ENCODE measurements at regions not wholly inside any gene's neighbourhood (a gene's known extent, or its start where the extent isn't known, plus 50 kb on each side); places are given as distances from the start of the nearest gene placed in this dataset.
"Not testable (repeated sequence)": the region's sequence is repeated elsewhere in the genome, so short reads cannot be mapped to it uniquely, and the experiment has no call there.

- H3K27ac ChIP-seq (ENCODE audit: low read depth, low read length); H3K9ac ChIP-seq (ENCODE audit: low read length in 5 of 5); H3K4me3 ChIP-seq (ENCODE audit: low read depth in 1 of 5, low read length in 5 of 5); H3K9me3 ChIP-seq (ENCODE audit: control insufficient read depth in 5 of 5, low read length in 5 of 5); H3K27me3 ChIP-seq (ENCODE audit: control insufficient read depth in 5 of 5, insufficient read depth in 4 of 5, low read length in 5 of 5): not testable (repeated sequence)
- peaks cover 0 to 54% (median 10%) of the 10 kb centered on the region in 5 donors for H3K36me3 ChIP-seq (ENCODE audit: control insufficient read depth in 5 of 5, insufficient read depth in 5 of 5, low read length in 5 of 5)
- peaks cover 0 to 18% (median 3%) of the 10 kb centered on the region in 5 donors for H3K4me1 ChIP-seq (ENCODE audit: control insufficient read depth in 5 of 5, insufficient read depth in 5 of 5, low read length in 5 of 5)
Measured at GRCh38 chr17:64792793-64793575, 126.3 kb downstream of the LRRC37A3 start.

GRCh38 chr17:64792276-64792675, 127.0 kb downstream of the LRRC37A3 start:
- not testable (repeated sequence) for H3K4me3 ChIP-seq (ENCODE audit: low read depth in 1 of 5, low read length in 5 of 5); H3K27ac ChIP-seq (ENCODE audit: low read depth, low read length); H3K9ac ChIP-seq (ENCODE audit: low read length in 5 of 5); H3K27me3 ChIP-seq (ENCODE audit: control insufficient read depth in 5 of 5, insufficient read depth in 4 of 5, low read length in 5 of 5); H3K9me3 ChIP-seq (ENCODE audit: control insufficient read depth in 5 of 5, low read length in 5 of 5)
- H3K4me1 ChIP-seq (ENCODE audit: control insufficient read depth in 5 of 5, insufficient read depth in 5 of 5, low read length in 5 of 5), result peaks cover 0 to 18% (median 3%) of the 10 kb centered on the region in 5 donors
- H3K36me3 ChIP-seq (ENCODE audit: control insufficient read depth in 5 of 5, insufficient read depth in 5 of 5, low read length in 5 of 5), result peaks cover 0 to 56% (median 15%) of the 10 kb centered on the region in 5 donors

- not testable (repeated sequence) for H3K27me3 ChIP-seq (ENCODE audit: control insufficient read depth in 5 of 5, insufficient read depth in 4 of 5, low read length in 5 of 5); H3K4me3 ChIP-seq (ENCODE audit: low read depth in 1 of 5, low read length in 5 of 5); H3K9me3 ChIP-seq (ENCODE audit: control insufficient read depth in 5 of 5, low read length in 5 of 5); H3K9ac ChIP-seq (ENCODE audit: low read length in 5 of 5); H3K27ac ChIP-seq (ENCODE audit: low read depth, low read length)
- H3K4me1 ChIP-seq (ENCODE audit: control insufficient read depth in 5 of 5, insufficient read depth in 5 of 5, low read length in 5 of 5), result peaks cover 0 to 18% (median 3%) of the 10 kb centered on the region in 5 donors
- peaks cover 0 to 58% (median 21%) of the 10 kb centered on the region in 5 donors for H3K36me3 ChIP-seq (ENCODE audit: control insufficient read depth in 5 of 5, insufficient read depth in 5 of 5, low read length in 5 of 5)
Measured at GRCh38 chr17:64791691-64792090, 127.6 kb downstream of the LRRC37A3 start.

GRCh38 chr17:64791226-64791625, 128.1 kb downstream of the LRRC37A3 start:
- H3K9me3 ChIP-seq (ENCODE audit: control insufficient read depth in 5 of 5, low read length in 5 of 5); H3K27me3 ChIP-seq (ENCODE audit: control insufficient read depth in 5 of 5, insufficient read depth in 4 of 5, low read length in 5 of 5); H3K27ac ChIP-seq (ENCODE audit: low read depth, low read length); H3K9ac ChIP-seq (ENCODE audit: low read length in 5 of 5); H3K4me3 ChIP-seq (ENCODE audit: low read depth in 1 of 5, low read length in 5 of 5): not testable (repeated sequence)
- peaks cover 0 to 18% (median 3%) of the 10 kb centered on the region in 5 donors for H3K4me1 ChIP-seq (ENCODE audit: control insufficient read depth in 5 of 5, insufficient read depth in 5 of 5, low read length in 5 of 5)
- H3K36me3 ChIP-seq (ENCODE audit: control insufficient read depth in 5 of 5, insufficient read depth in 5 of 5, low read length in 5 of 5), result peaks cover 0 to 61% (median 26%) of the 10 kb centered on the region in 5 donors

GRCh38 chr17:64790690-64791089, 128.6 kb upstream of the SMURF2 start:
- H3K27ac ChIP-seq (ENCODE audit: low read depth, low read length); H3K9me3 ChIP-seq (ENCODE audit: control insufficient read depth in 5 of 5, low read length in 5 of 5); H3K4me3 ChIP-seq (ENCODE audit: low read depth in 1 of 5, low read length in 5 of 5); H3K27me3 ChIP-seq (ENCODE audit: control insufficient read depth in 5 of 5, insufficient read depth in 4 of 5, low read length in 5 of 5); H3K9ac ChIP-seq (ENCODE audit: low read length in 5 of 5): not testable (repeated sequence)
- Histone ChIP-seq H3K36me3 (ENCODE audit: control insufficient read depth in 5 of 5, insufficient read depth in 5 of 5, low read length in 5 of 5) (peaks cover 0 to 67% (median 30%) of the 10 kb centered on the region in 5 donors), H3K4me1 (ENCODE audit: control insufficient read depth in 5 of 5, insufficient read depth in 5 of 5, low read length in 5 of 5) (peaks cover 0 to 18% (median 3%) of the 10 kb centered on the region in 5 donors)

GRCh38 chr17:64790193-64790592, 128.1 kb upstream of the SMURF2 start:
- H3K9me3 ChIP-seq (ENCODE audit: control insufficient read depth in 5 of 5, low read length in 5 of 5); H3K9ac ChIP-seq (ENCODE audit: low read length in 5 of 5); H3K27me3 ChIP-seq (ENCODE audit: control insufficient read depth in 5 of 5, insufficient read depth in 4 of 5, low read length in 5 of 5); H3K27ac ChIP-seq (ENCODE audit: low read depth, low read length); H3K4me3 ChIP-seq (ENCODE audit: low read depth in 1 of 5, low read length in 5 of 5): not testable (repeated sequence)
- Histone ChIP-seq H3K4me1 (ENCODE audit: control insufficient read depth in 5 of 5, insufficient read depth in 5 of 5, low read length in 5 of 5) (peaks cover 0 to 18% (median 3%) of the 10 kb centered on the region in 5 donors), H3K36me3 (ENCODE audit: control insufficient read depth in 5 of 5, insufficient read depth in 5 of 5, low read length in 5 of 5) (peaks cover 0 to 70% (median 31%) of the 10 kb centered on the region in 5 donors)

- not testable (repeated sequence) for H3K9me3 ChIP-seq (ENCODE audit: control insufficient read depth in 5 of 5, low read length in 5 of 5); H3K9ac ChIP-seq (ENCODE audit: low read length in 5 of 5); H3K27me3 ChIP-seq (ENCODE audit: control insufficient read depth in 5 of 5, insufficient read depth in 4 of 5, low read length in 5 of 5); H3K4me3 ChIP-seq (ENCODE audit: low read depth in 1 of 5, low read length in 5 of 5); H3K27ac ChIP-seq (ENCODE audit: low read depth, low read length)
- Histone ChIP-seq H3K36me3 (ENCODE audit: control insufficient read depth in 5 of 5, insufficient read depth in 5 of 5, low read length in 5 of 5) (peaks cover 0 to 78% (median 40%) of the 10 kb centered on the region in 5 donors), H3K4me1 (ENCODE audit: control insufficient read depth in 5 of 5, insufficient read depth in 5 of 5, low read length in 5 of 5) (peaks cover 0 to 18% (median 3%) of the 10 kb centered on the region in 5 donors)
Measured at GRCh38 chr17:64789061-64789445, 126.9 kb upstream of the SMURF2 start.

GRCh38 chr17:64788286-64789060, 126.4 kb upstream of the SMURF2 start:
- Histone ChIP-seq H3K27ac (ENCODE audit: low read depth, low read length) (no peak overlapping the region), H3K4me1 (ENCODE audit: control insufficient read depth in 5 of 5, insufficient read depth in 5 of 5, low read length in 5 of 5) (peaks cover 0 to 16% (median 3%) of the 10 kb centered on the region in 5 donors), H3K36me3 (ENCODE audit: control insufficient read depth in 5 of 5, insufficient read depth in 5 of 5, low read length in 5 of 5) (peaks cover 0 to 79% (median 46%) of the 10 kb centered on the region in 5 donors)

GRCh38 chr17:64787921-64788271, 125.8 kb upstream of the SMURF2 start:
- peaks cover 0 to 4% (median 0%) of the 10 kb centered on the region in 5 donors for H3K27me3 ChIP-seq (ENCODE audit: control insufficient read depth in 5 of 5, insufficient read depth in 4 of 5, low read length in 5 of 5)
- peaks cover 0 to 83% (median 52%) of the 10 kb centered on the region in 5 donors for H3K36me3 ChIP-seq (ENCODE audit: control insufficient read depth in 5 of 5, insufficient read depth in 5 of 5, low read length in 5 of 5)
- H3K9ac ChIP-seq (ENCODE audit: low read length in 5 of 5), result no peak overlapping the region
- no peak overlapping the region for H3K27ac ChIP-seq (ENCODE audit: low read depth, low read length)
- H3K4me1 ChIP-seq (ENCODE audit: control insufficient read depth in 5 of 5, insufficient read depth in 5 of 5, low read length in 5 of 5), result peaks cover 0 to 13% (median under 1%) of the 10 kb centered on the region in 5 donors
- H3K9me3 ChIP-seq (ENCODE audit: control insufficient read depth in 5 of 5, low read length in 5 of 5), result no peaks in the 10 kb centered on the region
- H3K4me3 ChIP-seq (ENCODE audit: low read depth in 1 of 5, low read length in 5 of 5), result no peak overlapping the region

More at GRCh38 chr17:64788286-64789060, 126.4 kb upstream of the SMURF2 start:
- Histone ChIP-seq H3K27me3 (ENCODE audit: control insufficient read depth in 5 of 5, insufficient read depth in 4 of 5, low read length in 5 of 5) (peaks cover 0 to under 1% (median 0%) of the 10 kb centered on the region in 5 donors), H3K4me3 (ENCODE audit: low read depth in 1 of 5, low read length in 5 of 5) (no peak overlapping the region), H3K9me3 (ENCODE audit: control insufficient read depth in 5 of 5, low read length in 5 of 5) (no peaks in the 10 kb centered on the region), H3K9ac (ENCODE audit: low read length in 5 of 5) (no peak overlapping the region)
